Lower lobe of right lung (tissue), 2 donors: ENCODE measurements at regions not wholly inside any gene's neighbourhood (a gene's known extent, or its start where the extent isn't known, plus 50 kb on each side); places are given as distances from the start of the nearest gene placed in this dataset.

Experiments
- ATAC-seq, 2 donors: fragments of 200-7000 bp; cut with Tn5 transposase; one replicate each; pipeline ENCODE4 v1.9.1; 2020 to 2022; ENCODE audit warnings: mild to moderate bottlenecking in 2 of 2, moderate library complexity in 2 of 2
- DNase-seq: peaks from one replicate; pipeline ENCODE4 v3.0.0-alpha.2; 2020
- H3K27ac ChIP-seq: fragments of 200-600 bp; one replicate; pipeline ENCODE4 v1.8.0; 2022
- H3K27me3 ChIP-seq: fragments of 200-600 bp; one replicate; pipeline ENCODE4 v1.8.0; 2022; ENCODE audit warnings: low read depth
- H3K36me3 ChIP-seq: fragments of 200-600 bp; one replicate; pipeline ENCODE4 v1.8.0; 2022; ENCODE audit warnings: mild to moderate bottlenecking
- H3K4me1 ChIP-seq: fragments of 200-600 bp; one replicate; pipeline ENCODE4 v1.8.0; 2022
- H3K4me3 ChIP-seq: fragments of 200-600 bp; one replicate; pipeline ENCODE4 v1.8.0; 2022; ENCODE audit warnings: mild to moderate bottlenecking
- H3K9me3 ChIP-seq: fragments of 200-600 bp; one replicate; pipeline ENCODE4 v1.8.0; 2022
- intact Hi-C: fragments of 100-400 bp; cut with DNase I; formaldehyde crosslinking; loops from one replicate; pipeline ENCODE4 v1.11.0; 2022
- TF ChIP-seq, protein P1 (sequence below): fragments of 200-600 bp; IDR thresholded peaks from one replicate; pipeline ENCODE4 v1.8.0; 2022; ENCODE audit warnings: antibody characterized with exemption, mild to moderate bottlenecking
- donor health status: DM: no; HTN: yes; CAD: no; lungs with severe emphysema.

DNA sequence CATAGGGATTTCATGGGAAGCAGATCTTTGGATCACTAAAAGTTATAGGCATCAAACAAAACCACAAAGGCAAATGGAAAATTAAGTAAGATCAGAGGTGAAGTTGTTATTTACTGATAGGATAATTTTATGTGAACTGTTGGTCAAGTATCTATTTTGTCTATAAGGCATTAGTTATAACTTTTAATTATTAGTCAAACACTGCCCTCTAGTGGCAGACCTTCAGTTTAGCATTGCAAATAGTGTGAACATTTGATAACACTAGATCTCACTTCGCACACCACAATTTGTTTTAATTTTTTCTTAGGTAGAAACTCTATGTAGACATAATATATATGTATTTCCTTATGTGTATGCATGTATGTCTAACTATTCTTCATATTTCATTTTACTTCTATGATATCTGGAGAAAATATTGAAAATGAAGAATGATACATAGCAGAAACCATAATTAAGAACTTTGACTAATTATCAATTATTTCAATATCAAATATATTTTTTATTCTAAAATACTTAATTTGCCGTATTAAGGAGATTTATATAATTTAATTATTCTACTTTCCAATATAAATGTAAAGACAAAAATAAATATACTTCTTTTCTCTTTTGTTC, 214.5 kb upstream of the TACR3 start:
- intact Hi-C loops: no loop called here

DNA sequence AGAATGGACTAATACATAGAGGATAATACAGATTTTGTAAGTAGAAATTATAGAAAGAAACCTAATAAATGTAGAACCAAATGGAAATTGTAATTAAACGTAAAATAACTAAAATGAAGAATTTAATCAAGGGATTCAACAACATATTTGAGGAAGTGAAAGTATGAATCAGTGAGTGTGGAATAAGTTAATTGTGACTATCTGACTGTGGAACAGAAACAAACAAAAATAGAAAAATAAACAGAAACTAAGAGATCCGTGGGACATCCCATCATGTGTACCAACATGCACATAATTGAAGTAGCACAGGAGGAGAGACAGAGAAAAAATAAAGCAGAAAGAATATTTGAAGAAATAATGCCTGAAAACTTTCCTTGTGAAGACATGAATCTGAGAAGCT, 208.6 kb upstream of the TACR3 start:
- DNase-seq: no peak
- no peak overlapping the region for H3K4me3 ChIP-seq
- intact Hi-C loops: no loop called here
- TF ChIP-seq, protein P1, sequence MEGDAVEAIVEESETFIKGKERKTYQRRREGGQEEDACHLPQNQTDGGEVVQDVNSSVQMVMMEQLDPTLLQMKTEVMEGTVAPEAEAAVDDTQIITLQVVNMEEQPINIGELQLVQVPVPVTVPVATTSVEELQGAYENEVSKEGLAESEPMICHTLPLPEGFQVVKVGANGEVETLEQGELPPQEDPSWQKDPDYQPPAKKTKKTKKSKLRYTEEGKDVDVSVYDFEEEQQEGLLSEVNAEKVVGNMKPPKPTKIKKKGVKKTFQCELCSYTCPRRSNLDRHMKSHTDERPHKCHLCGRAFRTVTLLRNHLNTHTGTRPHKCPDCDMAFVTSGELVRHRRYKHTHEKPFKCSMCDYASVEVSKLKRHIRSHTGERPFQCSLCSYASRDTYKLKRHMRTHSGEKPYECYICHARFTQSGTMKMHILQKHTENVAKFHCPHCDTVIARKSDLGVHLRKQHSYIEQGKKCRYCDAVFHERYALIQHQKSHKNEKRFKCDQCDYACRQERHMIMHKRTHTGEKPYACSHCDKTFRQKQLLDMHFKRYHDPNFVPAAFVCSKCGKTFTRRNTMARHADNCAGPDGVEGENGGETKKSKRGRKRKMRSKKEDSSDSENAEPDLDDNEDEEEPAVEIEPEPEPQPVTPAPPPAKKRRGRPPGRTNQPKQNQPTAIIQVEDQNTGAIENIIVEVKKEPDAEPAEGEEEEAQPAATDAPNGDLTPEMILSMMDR: no peak
- no peaks in the 10 kb centered on the region for H3K27me3 ChIP-seq
- no peak overlapping the region for H3K27ac ChIP-seq
- H3K36me3 ChIP-seq: no peaks in the 10 kb centered on the region
- no peaks in the 10 kb centered on the region for H3K9me3 ChIP-seq
- no peaks in the 10 kb centered on the region for H3K4me1 ChIP-seq
- no peak for ATAC-seq

More for the DNA sequence above, 214.5 kb upstream of the TACR3 start:
- TF ChIP-seq, protein P1: peak; percentile 77
- ATAC-seq (peak in 1 of 2 donors; percentile 66), DNase-seq (no peak)
- Histone ChIP-seq H3K4me3 (no peak overlapping the region), H3K4me1 (no peaks in the 10 kb centered on the region), H3K27ac (no peak overlapping the region), H3K9me3 (no peaks in the 10 kb centered on the region), H3K27me3 (no peaks in the 10 kb centered on the region), H3K36me3 (no peaks in the 10 kb centered on the region)

DNA sequence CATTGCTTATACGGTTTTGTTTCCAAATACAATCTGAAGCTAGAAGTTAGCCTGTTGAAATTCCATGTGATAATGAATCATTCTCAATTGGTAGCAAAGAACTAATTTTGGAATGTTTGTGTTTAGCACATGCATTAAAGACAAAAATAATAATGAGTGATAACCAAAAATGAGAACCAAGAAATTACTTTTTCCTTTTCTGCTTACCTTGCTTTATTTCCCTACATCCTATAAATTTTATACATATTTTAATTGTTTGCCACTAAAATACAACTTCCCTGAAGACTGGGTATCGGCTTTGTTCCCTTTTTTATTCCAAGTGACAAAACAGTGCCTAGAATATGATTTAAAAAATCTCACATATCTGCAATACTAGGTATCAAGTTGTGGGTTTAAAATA, 203.8 kb upstream of the TACR3 start:
- Histone ChIP-seq H3K27ac (no peak overlapping the region), H3K36me3 (no peaks in the 10 kb centered on the region), H3K4me1 (no peaks in the 10 kb centered on the region), H3K4me3 (no peak overlapping the region), H3K9me3 (no peaks in the 10 kb centered on the region), H3K27me3 (no peaks in the 10 kb centered on the region)
- DNase-seq (no peak), ATAC-seq (no peak)
- intact Hi-C loops: no loop called here
- TF ChIP-seq, protein P1: no peak

DNA sequence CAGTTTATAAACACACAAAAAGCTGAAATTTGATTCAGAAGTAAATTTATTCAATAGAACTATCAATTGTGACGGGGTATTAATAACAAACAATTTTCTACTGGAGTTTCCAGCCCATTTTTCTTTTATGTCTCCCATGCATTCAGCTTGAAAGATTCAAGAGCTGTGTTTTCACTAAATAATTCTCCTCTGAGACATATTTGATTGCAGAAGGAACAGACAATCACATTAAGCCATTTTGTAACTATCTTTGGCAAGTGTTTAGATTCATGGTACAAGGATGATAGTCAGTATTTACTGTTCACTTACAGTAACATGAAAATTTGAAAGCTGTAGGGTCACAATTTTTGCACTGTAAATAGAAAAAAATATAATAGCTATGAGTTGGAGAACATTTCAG, 198.4 kb upstream of the TACR3 start:
- no peak for ATAC-seq
- TF ChIP-seq, protein P1: no peak
- intact Hi-C loops: no loop called here
- Histone ChIP-seq H3K27me3 (no peaks in the 10 kb centered on the region), H3K4me1 (no peaks in the 10 kb centered on the region), H3K4me3 (no peak overlapping the region), H3K36me3 (no peaks in the 10 kb centered on the region), H3K27ac (no peak overlapping the region), H3K9me3 (no peaks in the 10 kb centered on the region)
- DNase-seq: no peak

DNA sequence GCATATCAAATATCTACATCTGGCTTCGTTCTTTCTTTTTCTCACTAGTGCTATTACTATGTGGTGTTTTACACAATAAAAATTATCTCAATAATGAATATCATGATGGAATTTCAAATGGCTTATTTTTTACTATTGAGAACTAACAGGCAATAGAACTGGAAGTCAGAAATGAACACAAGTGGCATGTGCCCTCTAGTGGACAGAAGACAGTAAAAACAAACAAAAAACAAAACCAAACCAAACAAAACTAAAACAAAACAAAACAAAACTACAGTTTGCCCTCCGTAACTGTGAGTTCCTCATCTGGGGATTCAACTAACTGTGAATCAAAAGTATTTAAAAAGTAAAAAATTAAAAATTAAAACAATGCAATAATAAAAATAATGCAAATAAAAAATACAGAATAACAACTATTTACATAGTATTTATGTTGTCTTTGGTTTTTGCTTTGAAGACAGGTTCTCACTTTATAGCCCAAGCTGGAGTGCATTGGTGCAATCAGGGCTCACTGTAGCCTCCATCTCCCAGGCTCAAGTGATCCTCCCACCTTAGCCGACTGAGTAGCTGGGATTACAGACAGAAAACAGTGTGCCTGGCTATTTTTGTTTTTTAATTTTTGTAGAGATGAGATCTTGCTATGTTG, 195.6 kb upstream of the TACR3 start:
- DNase-seq: no peak

More for the DNA sequence above, 195.6 kb upstream of the TACR3 start:
- Histone ChIP-seq H3K36me3 (no peaks in the 10 kb centered on the region), H3K4me1 (no peaks in the 10 kb centered on the region), H3K27ac (no peak overlapping the region), H3K9me3 (no peaks in the 10 kb centered on the region), H3K27me3 (no peaks in the 10 kb centered on the region), H3K4me3 (no peak overlapping the region)
- intact Hi-C loops: no loop called here
- no peak for ATAC-seq
- TF ChIP-seq, protein P1: peak; percentile 34
